ENCODE measurements at regions not wholly inside any gene's neighbourhood (a gene's known extent, or its start where the extent isn't known, plus 50 kb on each side); places are given as distances from the start of the nearest gene placed in this dataset.

DNA sequence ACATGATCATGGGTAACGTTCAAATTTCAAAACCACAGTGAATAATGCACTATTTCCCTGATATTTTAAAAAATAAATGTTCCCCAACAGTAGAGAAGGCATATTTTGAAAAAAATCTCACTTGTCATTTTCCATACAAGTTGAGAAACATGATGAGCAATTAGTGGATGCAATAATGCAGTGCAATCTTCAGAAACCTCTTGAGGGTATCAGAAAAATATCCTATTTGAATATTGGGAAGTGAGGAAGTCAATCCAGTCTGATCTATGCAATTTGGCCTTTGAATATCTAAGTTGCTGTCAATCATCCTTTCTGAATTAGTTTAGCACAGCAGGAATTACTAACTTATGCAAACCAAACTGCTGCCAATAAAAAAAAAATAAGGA, 776.8 kb downstream of the PCDH18 start:
- DNase-seq (ENCODE audit: low read depth) = no peak
- H3K4me3 ChIP-seq (ENCODE audit: control insufficient read depth, low read depth, low read length) = no peak overlapping the region
- TF ChIP-seq, protein P1, sequence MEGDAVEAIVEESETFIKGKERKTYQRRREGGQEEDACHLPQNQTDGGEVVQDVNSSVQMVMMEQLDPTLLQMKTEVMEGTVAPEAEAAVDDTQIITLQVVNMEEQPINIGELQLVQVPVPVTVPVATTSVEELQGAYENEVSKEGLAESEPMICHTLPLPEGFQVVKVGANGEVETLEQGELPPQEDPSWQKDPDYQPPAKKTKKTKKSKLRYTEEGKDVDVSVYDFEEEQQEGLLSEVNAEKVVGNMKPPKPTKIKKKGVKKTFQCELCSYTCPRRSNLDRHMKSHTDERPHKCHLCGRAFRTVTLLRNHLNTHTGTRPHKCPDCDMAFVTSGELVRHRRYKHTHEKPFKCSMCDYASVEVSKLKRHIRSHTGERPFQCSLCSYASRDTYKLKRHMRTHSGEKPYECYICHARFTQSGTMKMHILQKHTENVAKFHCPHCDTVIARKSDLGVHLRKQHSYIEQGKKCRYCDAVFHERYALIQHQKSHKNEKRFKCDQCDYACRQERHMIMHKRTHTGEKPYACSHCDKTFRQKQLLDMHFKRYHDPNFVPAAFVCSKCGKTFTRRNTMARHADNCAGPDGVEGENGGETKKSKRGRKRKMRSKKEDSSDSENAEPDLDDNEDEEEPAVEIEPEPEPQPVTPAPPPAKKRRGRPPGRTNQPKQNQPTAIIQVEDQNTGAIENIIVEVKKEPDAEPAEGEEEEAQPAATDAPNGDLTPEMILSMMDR (IDR thresholded peaks at IDR 0.05; ENCODE audit: control insufficient read depth, insufficient read depth, low read depth, low read length, missing control alignments) = no peak

DNA sequence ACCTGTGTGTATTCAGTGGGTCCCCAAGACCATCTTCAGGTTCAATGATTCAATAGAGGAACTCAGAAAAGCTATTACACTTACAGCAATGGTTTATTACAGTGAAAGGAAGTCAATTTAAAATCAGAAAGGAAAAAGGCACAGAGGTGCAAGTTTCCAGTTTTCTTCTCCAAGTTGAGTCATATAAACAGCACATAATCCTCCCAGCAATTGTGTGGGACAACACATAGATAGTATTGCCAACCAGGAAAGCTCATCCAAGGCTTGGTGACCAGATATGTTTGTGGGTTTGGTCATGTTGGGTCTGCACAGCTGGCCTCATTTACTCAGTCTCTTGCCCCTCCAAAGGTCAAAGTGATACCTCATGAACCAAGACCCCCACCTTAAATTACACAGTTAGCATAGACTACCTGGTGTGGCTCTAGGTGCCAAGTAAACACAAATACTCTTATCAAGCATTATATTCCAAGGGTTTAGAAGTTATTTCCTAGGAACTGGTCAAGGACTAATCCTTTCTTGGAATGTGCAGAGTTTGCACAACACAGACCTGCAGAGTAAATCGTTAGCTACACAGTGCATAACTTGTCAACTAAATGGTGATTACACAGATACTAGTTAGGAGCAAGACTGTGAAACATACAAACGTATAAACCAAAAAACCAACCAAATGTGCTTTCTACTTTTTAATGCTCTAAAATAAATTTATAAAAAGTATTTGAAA, 777.3 kb downstream of the PCDH18 start:
- H3K4me3 ChIP-seq (ENCODE audit: control insufficient read depth, low read depth, low read length) = no peak overlapping the region
- TF ChIP-seq, protein P1 (IDR thresholded peaks at IDR 0.05; ENCODE audit: control insufficient read depth, insufficient read depth, low read depth, low read length, missing control alignments) = no peak
- no peak for DNase-seq (ENCODE audit: low read depth)

DNA sequence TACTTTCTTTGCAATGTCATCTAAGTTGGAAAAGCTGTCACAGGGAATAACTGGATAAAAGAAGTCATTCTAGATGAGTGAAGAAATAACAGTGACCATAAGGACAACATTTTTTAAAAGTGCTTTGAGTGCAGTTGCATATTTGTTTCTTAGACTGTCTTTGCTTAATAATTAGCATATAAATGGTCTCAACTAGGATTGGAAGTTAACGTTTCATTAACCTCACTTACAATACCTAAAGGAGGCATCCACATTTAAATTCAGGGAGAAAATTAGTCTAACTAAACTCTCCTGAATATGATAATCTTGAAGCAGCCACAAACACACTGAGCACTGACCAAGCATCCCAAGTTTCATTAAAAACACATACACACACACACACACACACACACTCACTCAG, 780.7 kb downstream of the PCDH18 start:
- TF ChIP-seq, protein P1 (IDR thresholded peaks at IDR 0.05; ENCODE audit: control insufficient read depth, insufficient read depth, low read depth, low read length, missing control alignments) = no peak
- H3K4me3 ChIP-seq (ENCODE audit: control insufficient read depth, low read depth, low read length) = no peak overlapping the region
- no peak for DNase-seq (ENCODE audit: low read depth)

DNA sequence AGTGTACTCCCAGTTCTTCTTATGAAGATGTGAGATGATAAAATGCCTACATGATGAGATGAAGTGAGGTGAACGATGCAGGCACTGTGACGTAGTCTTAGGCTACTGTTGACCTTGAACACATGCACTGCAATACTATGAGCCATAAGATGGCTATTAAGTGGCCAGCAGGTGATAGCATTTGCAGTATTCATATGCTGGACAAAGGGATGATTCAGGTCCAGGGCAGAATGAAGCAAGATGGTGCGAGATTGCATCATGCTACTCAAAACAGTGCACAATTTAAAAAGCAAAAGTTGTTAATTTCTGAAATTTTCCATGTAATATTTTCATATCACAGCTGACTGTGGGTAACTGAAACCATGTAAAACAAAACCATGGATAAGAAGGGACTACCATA, 781.4 kb downstream of the PCDH18 start:
- TF ChIP-seq, protein P1 (IDR thresholded peaks at IDR 0.05; ENCODE audit: control insufficient read depth, insufficient read depth, low read depth, low read length, missing control alignments) = no peak
- no peak overlapping the region for H3K4me3 ChIP-seq (ENCODE audit: control insufficient read depth, low read depth, low read length)
- DNase-seq (ENCODE audit: low read depth) = no peak

DNA sequence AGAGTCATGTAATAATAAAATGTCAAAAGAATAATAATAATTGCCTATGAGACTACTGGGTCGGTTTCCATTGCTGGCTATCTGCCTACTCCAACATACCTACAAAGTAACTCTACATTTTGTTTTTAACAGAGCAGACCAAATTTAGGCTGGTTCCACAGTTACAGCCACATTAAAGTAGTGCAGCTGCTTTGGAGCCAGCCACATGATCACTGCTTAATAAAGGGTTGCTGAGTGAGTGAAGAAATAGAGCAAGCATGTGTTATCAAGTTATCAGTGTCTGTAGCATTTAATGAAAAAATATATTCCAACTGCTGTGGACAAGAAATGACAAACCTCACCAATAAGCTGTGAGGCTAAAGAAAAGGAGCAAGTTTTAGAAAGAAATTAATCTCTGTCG, 782.3 kb downstream of the PCDH18 start:
- H3K4me3 ChIP-seq (ENCODE audit: control insufficient read depth, low read depth, low read length) = no peak overlapping the region
- no peak for DNase-seq (ENCODE audit: low read depth)
- TF ChIP-seq, protein P1 (IDR thresholded peaks at IDR 0.05; ENCODE audit: control insufficient read depth, insufficient read depth, low read depth, low read length, missing control alignments) = no peak

- no peak for DNase-seq (ENCODE audit: low read depth)
- TF ChIP-seq, protein P1 (IDR thresholded peaks at IDR 0.05; ENCODE audit: control insufficient read depth, insufficient read depth, low read depth, low read length, missing control alignments) = no peak
- H3K4me3 ChIP-seq (ENCODE audit: control insufficient read depth, low read depth, low read length) = no peak overlapping the region
Measured at GRCh38 chr4:136748773-136749172, 783.5 kb downstream of the PCDH18 start.
